SU-DHL-6 (cell line): ENCODE measurements at regions not wholly inside any gene's neighbourhood (a gene's known extent, or its start where the extent isn't known, plus 50 kb on each side); places are given as distances from the start of the nearest gene placed in this dataset.

ENCODE experiments used
- H2AFZ ChIP-seq: fragments of 200-600 bp; sonication (generic); 2 replicates; pipeline ENCODE4 v1.6.1; 2014; ENCODE audit warnings: low read depth, mild to moderate bottlenecking, moderate library complexity, mixed read lengths, antibody characterized with exemption, low read length; ENCODE audit not compliant: severe bottlenecking
- H3F3A ChIP-seq: fragments of 200-600 bp; shearing (Covaris generic); 2 replicates; pipeline ENCODE4 v1.6.0; 2016; ENCODE audit warnings: antibody characterized with exemption, mild to moderate bottlenecking; ENCODE audit not compliant: insufficient read depth
- H3K27ac ChIP-seq: fragments of 200-600 bp; sonication (generic); 2 replicates; pipeline ENCODE4 v1.5.1; 2016; ENCODE audit warnings: low read depth, mild to moderate bottlenecking, low read length, moderate library complexity, mixed read lengths
- H3K27me3 ChIP-seq: fragments of 200-600 bp; sonication (generic), shearing (Covaris generic); 2 replicates; pipeline ENCODE4 v1.6.0; 2014; ENCODE audit warnings: mild to moderate bottlenecking, low read length
- H3K36me3 ChIP-seq: fragments of 200-600 bp; sonication (generic); 2 replicates; pipeline ENCODE4 v1.6.1; 2014; ENCODE audit warnings: mild to moderate bottlenecking, low read length, mixed read lengths
- H3K4me2 ChIP-seq: fragments of 300-600, 200-600 bp; shearing (Covaris generic), sonication (generic); 2 replicates; pipeline ENCODE4 v1.6.0; 2014; ENCODE audit warnings: low read length, low read depth, mild to moderate bottlenecking; ENCODE audit not compliant: poor library complexity, severe bottlenecking
- H3K4me3 ChIP-seq: fragments of 200-600 bp; sonication (generic); 2 replicates; pipeline ENCODE4 v1.5.1; 2014; ENCODE audit warnings: antibody characterized with exemption, low read length, mild to moderate bottlenecking, mixed read lengths; ENCODE audit not compliant: insufficient read depth, poor library complexity, severe bottlenecking
- H3K79me2 ChIP-seq: fragments of 200-600 bp; sonication (generic); 2 replicates; pipeline ENCODE4 v1.6.1; 2014; ENCODE audit warnings: mild to moderate bottlenecking, low read length, moderate library complexity; ENCODE audit not compliant: insufficient read depth
- H3K9ac ChIP-seq: fragments of 200-600 bp; sonication (generic); 2 replicates; pipeline ENCODE4 v1.7.0; 2014; ENCODE audit warnings: mild to moderate bottlenecking, low read length
- H3K9me2 ChIP-seq: fragments of 200-600 bp; sonication (generic); replicated peaks from 2 replicates; pipeline ENCODE4 v1.6.1; 2014; ENCODE audit warnings: low read length; ENCODE audit not compliant: insufficient read depth
- H3K9me3 ChIP-seq: fragments of 200-600 bp; sonication (generic); 2 replicates; pipeline ENCODE4 v1.6.1; 2014; ENCODE audit warnings: low read length, mixed read lengths; ENCODE audit not compliant: insufficient read depth
- H4K20me1 ChIP-seq: fragments of 200-600 bp; sonication (generic); 2 replicates; pipeline ENCODE4 v1.6.1; 2014; ENCODE audit warnings: low read depth, mild to moderate bottlenecking, antibody characterized with exemption, low read length, moderate library complexity, mixed read lengths
- EZH2phosphoT487 ChIP-seq: fragments of 200-600 bp; sonication (generic), shearing (Covaris generic); conservative IDR thresholded peaks from 2 replicates; pipeline ENCODE4 v1.6.1; 2018; ENCODE audit warnings: mild to moderate bottlenecking, antibody characterized with exemption, low read length, moderate library complexity, mixed read lengths
- TF ChIP-seq, protein P1 (sequence below): fragments of 200-600 bp; sonication (generic); IDR thresholded peaks from one replicate; pipeline ENCODE4 v1.5.1; 2017; ENCODE audit warnings: antibody characterized with exemption, mild to moderate bottlenecking, low read length, moderate library complexity; ENCODE audit not compliant: insufficient read depth, poor library complexity, severe bottlenecking

DNA sequence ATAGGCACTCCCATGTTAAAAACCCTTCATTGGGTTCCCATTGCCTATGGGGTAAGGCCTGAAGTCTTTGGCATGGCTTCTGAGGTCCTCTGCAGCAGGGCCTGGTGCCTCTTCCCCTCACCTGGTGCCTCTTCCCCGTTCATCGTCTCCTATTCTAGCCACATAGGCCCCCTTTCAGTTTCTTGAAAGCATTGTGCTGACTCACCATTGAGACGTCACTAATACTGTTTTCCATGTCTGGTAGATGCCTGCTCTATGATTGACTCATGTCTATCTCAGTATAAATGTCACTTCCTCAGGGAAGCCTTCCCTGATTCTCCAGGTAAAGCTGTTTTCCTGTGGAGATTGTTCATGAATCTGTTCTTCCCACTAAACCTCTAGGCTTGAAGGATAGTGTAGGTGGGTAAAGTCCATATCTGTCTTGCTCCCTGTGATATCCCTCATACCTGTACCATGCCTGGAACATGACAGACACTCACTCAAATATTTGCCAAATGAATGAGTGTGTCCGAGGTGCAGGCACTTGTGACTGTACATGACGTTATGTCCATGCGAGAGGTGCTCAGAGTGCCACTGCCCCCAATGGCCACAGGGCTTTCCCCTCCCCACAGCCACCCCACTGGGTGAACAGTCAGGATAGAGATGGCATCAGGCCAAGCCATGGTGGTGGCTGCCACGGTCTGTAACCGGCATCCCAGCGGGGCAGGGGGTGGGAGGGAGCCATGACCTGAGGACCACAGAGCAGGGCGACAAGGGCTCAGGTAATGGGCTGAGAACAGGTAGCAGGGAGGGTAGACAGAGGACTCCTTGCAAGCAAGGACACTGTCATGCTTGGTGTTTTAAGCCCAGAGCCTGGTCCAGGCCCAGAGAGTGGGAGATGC is 85.2 kb upstream of the FAM20A start:
- H3K9me2 ChIP-seq, result no peaks in the 10 kb centered on the region
- no peak overlapping the region for H3K9ac ChIP-seq
- no peak for TF ChIP-seq EZH2phosphoT487
- TF ChIP-seq, protein P1, sequence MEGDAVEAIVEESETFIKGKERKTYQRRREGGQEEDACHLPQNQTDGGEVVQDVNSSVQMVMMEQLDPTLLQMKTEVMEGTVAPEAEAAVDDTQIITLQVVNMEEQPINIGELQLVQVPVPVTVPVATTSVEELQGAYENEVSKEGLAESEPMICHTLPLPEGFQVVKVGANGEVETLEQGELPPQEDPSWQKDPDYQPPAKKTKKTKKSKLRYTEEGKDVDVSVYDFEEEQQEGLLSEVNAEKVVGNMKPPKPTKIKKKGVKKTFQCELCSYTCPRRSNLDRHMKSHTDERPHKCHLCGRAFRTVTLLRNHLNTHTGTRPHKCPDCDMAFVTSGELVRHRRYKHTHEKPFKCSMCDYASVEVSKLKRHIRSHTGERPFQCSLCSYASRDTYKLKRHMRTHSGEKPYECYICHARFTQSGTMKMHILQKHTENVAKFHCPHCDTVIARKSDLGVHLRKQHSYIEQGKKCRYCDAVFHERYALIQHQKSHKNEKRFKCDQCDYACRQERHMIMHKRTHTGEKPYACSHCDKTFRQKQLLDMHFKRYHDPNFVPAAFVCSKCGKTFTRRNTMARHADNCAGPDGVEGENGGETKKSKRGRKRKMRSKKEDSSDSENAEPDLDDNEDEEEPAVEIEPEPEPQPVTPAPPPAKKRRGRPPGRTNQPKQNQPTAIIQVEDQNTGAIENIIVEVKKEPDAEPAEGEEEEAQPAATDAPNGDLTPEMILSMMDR, result no peak
- no peaks in the 10 kb centered on the region for H3K79me2 ChIP-seq
- H3K27me3 ChIP-seq, result no peaks in the 10 kb centered on the region
- no peaks in the 10 kb centered on the region for H3K36me3 ChIP-seq
- H4K20me1 ChIP-seq, result no peaks in the 10 kb centered on the region
- H2AFZ ChIP-seq, result no peak overlapping the region
- H3K27ac ChIP-seq, result no peak overlapping the region
- no peaks in the 10 kb centered on the region for H3F3A ChIP-seq
- no peak overlapping the region for H3K4me3 ChIP-seq
- H3K4me2 ChIP-seq, result no peak overlapping the region
- no peaks in the 10 kb centered on the region for H3K9me3 ChIP-seq

DNA sequence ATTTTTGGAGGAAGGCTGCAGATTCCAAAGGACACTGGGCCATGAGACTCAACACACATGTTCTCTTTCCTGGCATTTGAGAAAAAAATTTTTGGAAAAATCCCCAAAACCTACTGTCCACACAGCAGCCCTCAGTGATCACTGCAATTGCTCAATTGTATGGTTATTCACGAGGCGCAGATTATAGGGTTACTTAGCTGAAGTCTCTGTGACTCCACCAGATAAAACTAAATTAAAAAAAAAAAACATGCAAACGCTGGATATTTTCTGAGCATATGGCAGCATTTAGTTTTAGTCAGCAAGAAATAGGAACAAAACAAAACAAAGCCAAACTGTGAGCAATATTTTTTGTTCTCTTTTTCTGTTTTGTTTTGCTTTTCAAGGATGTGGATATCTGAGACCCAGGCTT is 83.8 kb upstream of the FAM20A start:
- Histone ChIP-seq H2AFZ (no peak overlapping the region), H3K4me3 (no peak overlapping the region), H3K27ac (no peak overlapping the region), H3K9me3 (no peaks in the 10 kb centered on the region), H3K9ac (no peak overlapping the region), H3K79me2 (no peaks in the 10 kb centered on the region), H3K9me2 (no peaks in the 10 kb centered on the region), H3K36me3 (no peaks in the 10 kb centered on the region), H3K27me3 (no peaks in the 10 kb centered on the region), H4K20me1 (no peaks in the 10 kb centered on the region), H3K4me2 (no peak overlapping the region), H3F3A (no peaks in the 10 kb centered on the region)
- TF ChIP-seq EZH2phosphoT487, result no peak
- TF ChIP-seq, protein P1, result no peak

DNA sequence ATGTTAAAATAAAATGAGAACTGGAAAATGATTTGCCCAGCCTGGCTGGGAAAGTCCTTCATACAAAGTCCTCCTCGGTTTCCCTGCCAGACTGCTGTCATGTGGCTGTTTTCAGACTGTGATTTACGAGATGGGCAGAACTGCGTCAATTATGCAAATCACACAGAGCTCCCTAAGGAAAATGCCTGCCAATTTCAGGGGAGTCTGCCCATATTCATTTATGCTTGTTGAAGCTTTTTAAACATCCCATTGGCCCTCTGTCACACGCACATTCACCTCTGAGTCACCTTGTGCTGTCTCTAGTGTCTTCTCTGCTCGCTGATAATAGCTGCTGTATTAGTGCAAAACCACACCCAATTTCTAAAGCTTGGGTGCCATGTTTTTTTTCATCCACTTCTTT is 81.7 kb upstream of the FAM20A start:
- TF ChIP-seq EZH2phosphoT487, result no peak
- TF ChIP-seq, protein P1, result no peak
- Histone ChIP-seq H3F3A (no peaks in the 10 kb centered on the region), H2AFZ (no peak overlapping the region), H3K36me3 (no peaks in the 10 kb centered on the region), H3K4me3 (no peak overlapping the region), H3K27ac (no peak overlapping the region), H3K4me2 (no peak overlapping the region), H3K27me3 (no peaks in the 10 kb centered on the region), H3K9me3 (no peaks in the 10 kb centered on the region), H3K9ac (no peak overlapping the region), H3K9me2 (no peaks in the 10 kb centered on the region), H4K20me1 (no peaks in the 10 kb centered on the region), H3K79me2 (no peaks in the 10 kb centered on the region)
